ENCODE measurements at regions not wholly inside any gene's neighbourhood (a gene's known extent, or its start where the extent isn't known, plus 50 kb on each side); places are given as distances from the start of the nearest gene placed in this dataset.

GRCh38 chr2:223282221-223282620 is 230.2 kb downstream of the KCNE4 start:
- Histone ChIP-seq H3K9me3 (ENCODE audit: control insufficient read depth, insufficient read depth, low read depth, low read length) (no peaks in the 10 kb centered on the region), H2AFZ (ENCODE audit: low read length) (no peak overlapping the region), H3K36me3 (ENCODE audit: control insufficient read depth, insufficient read depth, low read length) (no peaks in the 10 kb centered on the region), H3K4me3 (replicated peaks in 1 of 4; ENCODE audit: control extremely low read depth in 1 of 4, insufficient read depth in 1 of 4, low read depth in 3 of 4, low read length in 4 of 4) (no peak overlapping the region), H3K4me2 (ENCODE audit: extremely low read depth, insufficient read depth, low read length) (no peak overlapping the region), H4K20me1 (ENCODE audit: control insufficient read depth, extremely low read depth, insufficient read depth, low read length) (no peaks in the 10 kb centered on the region), H3K4me1 (ENCODE audit: control insufficient read depth, extremely low read depth, insufficient read depth, low read length) (no peaks in the 10 kb centered on the region), H3K27me3 (ENCODE audit: control insufficient read depth, insufficient read depth, low read length) (no peaks in the 10 kb centered on the region), H3K79me2 (ENCODE audit: control insufficient read depth, insufficient read depth, low read length) (no peaks in the 10 kb centered on the region), H3K27ac (ENCODE audit: insufficient read depth, low read length) (no peak overlapping the region), H3K9ac (ENCODE audit: insufficient read depth, low read length) (no peak overlapping the region)
- TF ChIP-seq CTCF (conservative IDR thresholded peaks at IDR 0.05 in 1 of 2, IDR thresholded peaks at IDR 0.05 in 1 of 2; ENCODE audit: low read depth in 1 of 2, low read length in 2 of 2) = no peak
- TF ChIP-seq EZH2 (IDR thresholded peaks at IDR 0.05; ENCODE audit: low read length, missing control alignments) = no peak
- no peak for DNase-seq (ENCODE audit: low read depth in 2 of 2)

GRCh38 chr2:223283329-223283728 is 231.3 kb downstream of the KCNE4 start:
- H3K27ac ChIP-seq (ENCODE audit: insufficient read depth, low read length) = no peak overlapping the region
- no peak overlapping the region for H3K4me2 ChIP-seq (ENCODE audit: extremely low read depth, insufficient read depth, low read length)
- H4K20me1 ChIP-seq (ENCODE audit: control insufficient read depth, extremely low read depth, insufficient read depth, low read length) = no peaks in the 10 kb centered on the region
- no peaks in the 10 kb centered on the region for H3K9me3 ChIP-seq (ENCODE audit: control insufficient read depth, insufficient read depth, low read depth, low read length)
- TF ChIP-seq EZH2 (IDR thresholded peaks at IDR 0.05; ENCODE audit: low read length, missing control alignments) (no peak), CTCF (conservative IDR thresholded peaks at IDR 0.05 in 1 of 2, IDR thresholded peaks at IDR 0.05 in 1 of 2; ENCODE audit: low read depth in 1 of 2, low read length in 2 of 2) (no peak)
- no peak overlapping the region for H2AFZ ChIP-seq (ENCODE audit: low read length)
- H3K4me1 ChIP-seq (ENCODE audit: control insufficient read depth, extremely low read depth, insufficient read depth, low read length) = no peaks in the 10 kb centered on the region
- H3K4me3 ChIP-seq (replicated peaks in 1 of 4; ENCODE audit: control extremely low read depth in 1 of 4, insufficient read depth in 1 of 4, low read depth in 3 of 4, low read length in 4 of 4) = no peak overlapping the region
- H3K36me3 ChIP-seq (ENCODE audit: control insufficient read depth, insufficient read depth, low read length) = no peaks in the 10 kb centered on the region
- no peak overlapping the region for H3K9ac ChIP-seq (ENCODE audit: insufficient read depth, low read length)
- H3K27me3 ChIP-seq (ENCODE audit: control insufficient read depth, insufficient read depth, low read length) = no peaks in the 10 kb centered on the region
- no peaks in the 10 kb centered on the region for H3K79me2 ChIP-seq (ENCODE audit: control insufficient read depth, insufficient read depth, low read length)
- no peak for DNase-seq (ENCODE audit: low read depth in 2 of 2)

GRCh38 chr2:223283771-223284170 is 231.8 kb downstream of the KCNE4 start:
- Histone ChIP-seq H3K4me2 (ENCODE audit: extremely low read depth, insufficient read depth, low read length) (no peak overlapping the region), H2AFZ (ENCODE audit: low read length) (no peak overlapping the region), H3K4me1 (ENCODE audit: control insufficient read depth, extremely low read depth, insufficient read depth, low read length) (no peaks in the 10 kb centered on the region), H3K79me2 (ENCODE audit: control insufficient read depth, insufficient read depth, low read length) (no peaks in the 10 kb centered on the region), H4K20me1 (ENCODE audit: control insufficient read depth, extremely low read depth, insufficient read depth, low read length) (no peaks in the 10 kb centered on the region), H3K9ac (ENCODE audit: insufficient read depth, low read length) (no peak overlapping the region), H3K4me3 (replicated peaks in 1 of 4; ENCODE audit: control extremely low read depth in 1 of 4, insufficient read depth in 1 of 4, low read depth in 3 of 4, low read length in 4 of 4) (no peak overlapping the region), H3K9me3 (ENCODE audit: control insufficient read depth, insufficient read depth, low read depth, low read length) (no peaks in the 10 kb centered on the region), H3K27me3 (ENCODE audit: control insufficient read depth, insufficient read depth, low read length) (no peaks in the 10 kb centered on the region), H3K36me3 (ENCODE audit: control insufficient read depth, insufficient read depth, low read length) (no peaks in the 10 kb centered on the region), H3K27ac (ENCODE audit: insufficient read depth, low read length) (no peak overlapping the region)
- DNase-seq (ENCODE audit: low read depth in 2 of 2) = no peak
- TF ChIP-seq CTCF (conservative IDR thresholded peaks at IDR 0.05 in 1 of 2, IDR thresholded peaks at IDR 0.05 in 1 of 2; ENCODE audit: low read depth in 1 of 2, low read length in 2 of 2) (no peak), EZH2 (IDR thresholded peaks at IDR 0.05; ENCODE audit: low read length, missing control alignments) (no peak)

Measured in fibroblast of lung (primary cell).